ENCODE measurements at regions not wholly inside any gene's neighbourhood (a gene's known extent, or its start where the extent isn't known, plus 50 kb on each side); places are given as distances from the start of the nearest gene placed in this dataset.

- TF ChIP-seq POLR2A (IDR thresholded peaks at IDR 0.05) (no peak), CTCF (IDR thresholded peaks at IDR 0.05) (no peak)
- intact Hi-C loops (cut with DNase I) = no loop called here
- 84 to 92% methylated on average over 2 of the region's 2 CpGs for WGBS, 2 donors
Observed at GRCh38 chr7:46029111-46029704, 108.1 kb upstream of the IGFBP3 start.

GRCh38 chr7:46028246-46028645, 107.2 kb upstream of the IGFBP3 start:
- 97 to 100% methylated on average over 1 of the region's 1 CpG for WGBS, 2 donors
- Histone ChIP-seq H3K4me1 (no peaks in the 10 kb centered on the region), H3K27ac (no peak overlapping the region), H3K27me3 (no peaks in the 10 kb centered on the region), H3K4me3 (replicated peaks in 1 of 3) (no peak overlapping the region), H3K36me3 (no peaks in the 10 kb centered on the region), H3K9me3 (no peaks in the 10 kb centered on the region)
- intact Hi-C loops (cut with DNase I) = no loop called here
- no peak for DNase-seq
- TF ChIP-seq POLR2A (IDR thresholded peaks at IDR 0.05) (no peak), CTCF (IDR thresholded peaks at IDR 0.05) (no peak)

More at GRCh38 chr7:46029111-46029704, 108.1 kb upstream of the IGFBP3 start:
- Histone ChIP-seq H3K27ac (no peak overlapping the region), H3K27me3 (no peaks in the 10 kb centered on the region), H3K36me3 (no peaks in the 10 kb centered on the region), H3K4me1 (no peaks in the 10 kb centered on the region), H3K4me3 (replicated peaks in 1 of 3) (no peak overlapping the region), H3K9me3 (no peaks in the 10 kb centered on the region)
- no peak for DNase-seq

GRCh38 chr7:46026741-46027140, 105.7 kb upstream of the IGFBP3 start:
- WGBS, 2 donors = 92 to 96% methylated on average over 1 of the region's 1 CpG
- TF ChIP-seq CTCF (IDR thresholded peaks at IDR 0.05) = no peak
- no peak for TF ChIP-seq POLR2A (IDR thresholded peaks at IDR 0.05)
- intact Hi-C loops (cut with DNase I) = no loop called here
- no peaks in the 10 kb centered on the region for H3K9me3 ChIP-seq
- DNase-seq = no peak
- H3K27me3 ChIP-seq = no peaks in the 10 kb centered on the region
- H3K4me3 ChIP-seq (replicated peaks in 1 of 3) = no peak overlapping the region
- no peaks in the 10 kb centered on the region for H3K4me1 ChIP-seq
- no peaks in the 10 kb centered on the region for H3K36me3 ChIP-seq
- H3K27ac ChIP-seq = no peak overlapping the region

- H3K27ac ChIP-seq = no peak overlapping the region
- intact Hi-C loops (cut with DNase I) = no loop called here
- no peak overlapping the region for H3K4me3 ChIP-seq (replicated peaks in 1 of 3)
- H3K27me3 ChIP-seq = no peaks in the 10 kb centered on the region
- H3K9me3 ChIP-seq = no peaks in the 10 kb centered on the region
- no peaks in the 10 kb centered on the region for H3K4me1 ChIP-seq
- no peak for DNase-seq
- TF ChIP-seq POLR2A (IDR thresholded peaks at IDR 0.05) (no peak), CTCF (IDR thresholded peaks at IDR 0.05) (no peak)
- 79 to 88% methylated on average over 6 of the region's 6 CpGs for WGBS, 2 donors
- no peaks in the 10 kb centered on the region for H3K36me3 ChIP-seq
Observed at GRCh38 chr7:46024263-46024916, 103.3 kb upstream of the IGFBP3 start.

GRCh38 chr7:46022397-46022796, 101.3 kb upstream of the IGFBP3 start:
- DNase-seq = no peak
- H3K4me3 ChIP-seq (replicated peaks in 1 of 3) = no peak overlapping the region
- no peaks in the 10 kb centered on the region for H3K9me3 ChIP-seq
- no peaks in the 10 kb centered on the region for H3K36me3 ChIP-seq
- H3K27me3 ChIP-seq = no peaks in the 10 kb centered on the region
- no peak for TF ChIP-seq POLR2A (IDR thresholded peaks at IDR 0.05)
- no peak for TF ChIP-seq CTCF (IDR thresholded peaks at IDR 0.05)
- 88 to 96% methylated on average over 2 of the region's 2 CpGs for WGBS, 2 donors
- intact Hi-C loops (cut with DNase I) = no loop called here
- H3K27ac ChIP-seq = no peak overlapping the region
- no peaks in the 10 kb centered on the region for H3K4me1 ChIP-seq

Measured in thyroid gland (tissue), 4 donors.